ENCODE measurements at regions not wholly inside any gene's neighbourhood (a gene's known extent, or its start where the extent isn't known, plus 50 kb on each side); places are given as distances from the start of the nearest gene placed in this dataset.
"Not testable (repeated sequence)": the region's sequence is repeated elsewhere in the genome, so short reads cannot be mapped to it uniquely, and the experiment has no call there.

DNA sequence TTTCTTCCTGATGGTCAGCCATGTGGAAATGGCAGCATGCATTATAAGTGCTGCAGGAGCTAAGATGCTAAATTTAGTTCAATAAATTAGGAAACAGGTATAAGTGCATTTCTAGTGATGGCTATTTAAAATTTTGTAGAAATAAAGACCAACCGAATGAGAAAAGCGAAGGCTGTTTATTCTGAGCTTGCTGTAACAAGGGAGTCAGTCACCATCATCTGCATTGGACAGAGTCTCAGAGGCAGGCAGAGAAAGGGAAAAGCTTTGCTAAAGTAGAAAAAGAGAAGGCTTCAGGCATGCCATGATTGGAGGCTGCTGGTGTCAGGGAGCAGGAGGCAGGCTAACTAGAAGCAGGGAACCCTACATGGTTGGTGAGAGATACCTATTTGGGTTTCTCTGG lies 451.0 kb downstream of the EDEM1 start:
- no peak for DNase-seq

- DNase-seq: no peak
Observed at GRCh38 chr3:5644773-5645670, 457.5 kb downstream of the EDEM1 start.

DNA sequence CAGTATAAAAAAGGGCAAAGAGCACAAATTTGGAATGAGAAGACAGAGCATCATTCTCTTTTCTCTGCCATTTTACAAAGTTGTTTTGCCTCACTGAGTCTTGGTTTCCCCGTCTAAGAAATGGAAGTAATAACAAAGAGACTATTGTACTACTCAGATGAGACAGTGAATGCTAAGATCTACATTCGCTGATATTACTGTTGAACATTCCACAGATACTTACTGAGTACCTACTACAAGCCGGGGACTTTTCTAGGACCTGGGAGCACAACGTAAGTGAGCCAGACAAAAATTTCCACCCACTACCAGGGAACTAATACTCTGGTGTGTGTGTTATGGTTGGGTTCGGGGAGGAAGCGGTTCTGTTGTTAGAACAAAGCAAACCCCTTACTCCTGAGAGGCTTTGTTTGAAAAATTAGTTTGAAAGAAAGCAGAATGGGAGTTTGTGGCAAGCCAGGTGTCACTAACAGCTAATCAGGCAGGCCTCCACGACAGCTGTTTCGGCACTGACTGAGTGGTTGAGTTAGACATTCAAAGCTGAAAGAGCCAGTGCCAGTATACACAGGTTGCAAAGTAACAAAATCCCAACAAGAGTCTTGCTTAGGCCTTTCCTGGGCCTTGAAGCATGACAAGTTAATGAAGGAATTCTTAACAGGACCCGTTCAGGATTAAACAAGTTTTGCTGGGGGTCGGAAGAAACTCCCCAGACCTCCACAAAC lies 458.3 kb downstream of the EDEM1 start:
- no peak for DNase-seq

DNA sequence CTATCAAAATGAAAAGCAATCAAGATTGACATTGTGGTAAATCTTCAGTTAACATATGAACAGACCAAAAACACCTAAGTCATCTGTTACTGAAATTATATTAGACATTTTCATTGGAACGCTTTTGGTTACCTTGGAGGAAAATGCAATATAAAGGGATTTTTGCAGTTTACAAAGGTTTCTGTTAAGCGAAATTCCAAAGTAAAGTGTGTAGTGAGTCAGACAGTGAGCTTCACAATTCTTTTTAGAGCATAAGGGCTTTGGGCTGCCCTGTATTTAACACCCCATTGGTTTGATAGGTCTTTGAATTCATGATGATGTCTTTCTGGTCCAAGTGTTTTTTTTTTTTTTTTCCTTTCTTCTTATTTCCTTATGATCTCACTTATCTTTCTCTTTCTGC lies 462.8 kb downstream of the EDEM1 start:
- DNase-seq: no peak

DNA sequence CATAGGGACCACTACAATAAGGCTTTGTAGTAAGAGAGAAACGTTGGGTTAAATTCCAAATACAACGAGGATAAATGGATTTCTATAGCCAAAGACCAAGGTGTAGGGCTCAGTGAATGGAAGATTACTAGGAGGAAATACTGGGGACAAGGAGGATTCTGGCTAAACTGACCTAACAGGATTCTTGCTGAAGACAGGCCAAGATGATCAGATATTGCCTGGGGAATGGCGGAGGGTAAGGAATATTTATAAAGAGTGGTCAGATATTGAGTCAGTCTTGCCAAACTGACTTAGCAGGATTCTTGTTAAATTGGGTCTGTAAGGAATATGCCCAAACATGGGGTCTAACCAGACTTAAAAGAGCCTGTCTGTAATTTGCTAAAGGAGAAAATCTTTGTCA lies 463.8 kb downstream of the EDEM1 start:
- no peak for DNase-seq

DNA sequence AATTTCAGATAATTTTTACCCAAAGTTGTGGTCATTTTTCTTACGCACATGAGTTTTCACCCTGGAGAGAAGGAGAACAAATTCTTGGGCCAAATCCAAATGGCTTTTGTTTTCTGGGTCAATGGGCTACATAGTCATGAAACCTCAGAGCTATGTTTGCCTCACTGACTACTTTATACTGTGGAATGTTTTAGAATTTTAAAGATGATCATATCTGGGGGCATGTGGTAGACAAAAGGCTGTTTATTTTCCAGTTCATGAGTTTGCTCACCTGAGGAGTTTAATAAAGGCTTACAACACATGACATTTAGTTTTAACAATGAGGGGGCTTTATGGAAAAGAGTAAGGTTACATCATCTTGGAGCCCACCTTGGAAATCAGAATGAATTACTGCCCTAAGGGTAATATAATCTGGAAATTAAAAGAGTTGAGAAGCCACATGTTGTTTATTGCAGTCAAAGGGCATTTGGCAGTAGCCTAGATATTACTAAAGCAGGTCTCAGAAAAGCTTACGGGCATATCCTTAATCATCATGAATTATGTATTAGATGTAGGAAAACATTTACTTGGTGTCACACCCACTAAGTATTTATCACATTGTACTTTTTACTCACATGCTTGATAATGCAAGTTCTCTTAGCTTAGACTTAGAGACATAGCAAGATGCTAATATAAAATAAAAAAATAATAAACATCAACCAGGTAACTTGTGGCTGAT lies 466.1 kb downstream of the EDEM1 start:
- no peak for DNase-seq

DNA sequence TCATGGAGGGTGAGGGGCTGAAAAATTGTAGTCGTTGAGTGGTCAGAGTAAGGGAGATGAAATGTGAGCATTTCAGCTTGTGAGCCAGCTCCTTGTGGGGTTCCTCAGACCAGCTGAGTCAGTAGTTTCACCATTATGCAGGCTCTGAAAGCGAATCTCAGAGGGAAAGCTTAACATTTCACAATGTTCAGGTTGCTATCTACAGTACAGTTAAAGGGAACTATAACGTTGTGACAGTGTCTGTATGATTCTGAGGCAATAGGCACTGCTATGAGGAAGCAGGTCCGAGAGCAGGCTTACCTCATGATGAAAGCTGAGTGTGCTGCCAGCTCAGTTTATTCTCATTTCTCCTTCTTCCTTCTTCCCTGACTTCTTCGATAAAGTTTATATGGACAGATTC lies 469.6 kb downstream of the EDEM1 start:
- DNase-seq: no peak

DNA sequence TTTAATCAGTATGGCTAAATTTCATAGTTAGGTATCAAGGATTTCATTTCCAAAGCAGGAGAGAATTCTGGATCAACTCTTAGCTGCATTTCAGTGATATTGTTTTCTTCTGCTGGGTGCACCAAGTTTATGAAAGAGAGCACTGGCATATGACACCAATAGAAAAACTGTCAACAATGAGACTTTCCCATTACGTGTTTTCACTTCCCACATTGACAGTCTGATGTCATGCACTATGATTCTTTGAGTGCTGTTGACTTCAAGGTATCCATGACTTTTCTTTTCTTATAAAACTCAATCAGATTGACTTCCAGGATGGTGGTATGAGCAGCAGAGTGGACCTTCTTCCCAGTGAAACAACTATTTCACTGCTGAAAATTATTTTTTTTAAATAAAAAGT lies 476.1 kb downstream of the EDEM1 start:
- no peak for DNase-seq

DNA sequence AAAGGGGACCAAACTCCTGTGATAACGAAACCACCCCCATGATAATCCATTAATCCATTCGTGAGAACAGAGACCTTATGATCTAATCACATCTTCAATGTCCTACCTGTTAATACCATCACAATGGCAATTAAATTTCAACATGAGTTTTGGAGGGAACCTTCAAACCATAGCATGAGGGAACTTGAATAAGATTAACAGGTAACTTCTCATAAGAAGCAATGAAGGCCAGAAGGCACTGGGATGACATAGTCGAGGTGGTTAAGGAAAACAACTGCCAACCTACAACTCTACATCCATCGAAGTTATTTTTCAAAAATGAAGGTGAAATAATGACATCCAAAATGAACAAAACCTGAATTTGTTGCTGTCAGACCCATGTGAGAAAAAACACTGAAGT lies 478.9 kb downstream of the EDEM1 start:
- DNase-seq: no peak

DNA sequence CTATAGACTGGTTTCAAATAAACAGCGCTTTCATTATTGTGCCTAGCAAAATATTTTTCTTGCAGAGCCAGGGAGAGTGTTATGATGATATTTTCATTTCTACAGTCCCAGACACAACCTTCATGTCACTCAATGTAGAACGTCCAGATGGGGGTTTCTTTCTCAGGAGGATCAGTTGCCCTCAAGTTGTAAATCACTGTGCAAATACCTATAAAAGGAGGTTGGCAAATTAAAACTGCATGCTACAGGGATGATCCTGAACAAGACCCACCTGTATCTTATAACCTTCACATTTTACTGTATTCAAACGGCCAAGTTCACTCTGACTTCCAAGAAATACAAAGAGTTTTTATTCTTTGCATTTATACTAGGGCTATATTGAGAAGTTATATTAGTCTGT lies 486.0 kb downstream of the EDEM1 start:
- DNase-seq: no peak

GRCh38 chr3:5675319-5675718 lies 487.8 kb downstream of the EDEM1 start:
- no peak for DNase-seq

DNA sequence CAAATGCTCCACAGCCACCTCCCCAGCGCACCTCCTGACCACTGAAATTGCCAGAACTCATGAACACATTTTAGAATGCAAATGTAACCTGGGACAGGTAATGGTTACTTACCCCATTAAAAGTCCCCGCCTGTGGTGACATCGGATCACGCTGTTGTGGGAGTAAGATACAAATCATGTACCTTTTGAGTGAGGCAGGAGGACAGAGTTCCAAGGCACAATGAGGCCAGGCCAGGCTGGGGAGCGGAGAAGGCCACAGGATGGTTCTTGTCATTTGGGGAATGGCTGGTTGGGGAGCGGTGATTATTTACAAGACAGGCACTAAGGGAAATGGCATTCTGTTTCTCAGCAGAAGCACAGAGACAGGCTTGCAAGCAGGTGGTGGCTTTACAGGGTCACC lies 490.0 kb downstream of the EDEM1 start:
- no peak for DNase-seq

DNA sequence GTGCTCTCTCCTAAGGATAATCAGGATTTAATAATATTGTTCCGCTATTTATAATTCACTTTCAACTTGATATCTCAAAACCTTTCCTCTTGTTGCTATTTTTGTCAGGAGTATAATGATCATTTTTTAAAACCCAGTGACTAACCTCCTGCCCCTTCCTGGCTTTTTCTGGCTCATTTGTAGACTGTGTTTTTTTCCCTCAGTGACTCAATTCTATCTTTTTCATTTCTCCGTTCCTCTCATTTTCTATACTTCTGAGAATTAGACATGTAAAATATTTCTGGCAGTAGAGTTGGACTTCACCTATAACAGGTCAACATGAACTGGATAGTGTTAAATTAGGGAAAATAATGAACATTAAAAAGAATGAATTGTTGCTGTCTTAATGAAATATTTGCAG lies 490.7 kb downstream of the EDEM1 start:
- DNase-seq: no peak

- no peak for DNase-seq
Observed at GRCh38 chr3:5678844-5679243, 491.3 kb downstream of the EDEM1 start.

DNA sequence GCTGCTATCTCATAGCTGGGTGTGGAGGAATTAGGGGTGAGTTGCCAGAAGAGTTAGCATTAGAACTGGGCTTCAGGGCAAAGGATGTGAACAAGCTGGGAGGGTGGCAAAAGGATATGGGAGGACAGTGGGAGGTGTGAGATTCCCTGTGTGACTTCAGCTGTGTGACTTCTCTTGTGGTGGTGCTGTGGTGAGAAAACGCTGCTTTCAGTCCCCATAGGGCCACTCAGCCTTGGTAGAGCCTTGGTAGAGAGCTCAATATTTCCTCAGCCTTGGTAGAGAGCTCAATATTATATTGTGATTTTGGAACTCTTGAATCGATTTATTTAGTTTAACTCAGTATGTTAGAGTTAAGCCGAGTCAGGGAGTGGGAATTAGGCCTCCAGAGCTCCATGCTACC lies 499.7 kb downstream of the EDEM1 start:
- DNase-seq: no peak

- no peak for DNase-seq
Observed at GRCh38 chr3:5690490-5690889, 503.0 kb downstream of the EDEM1 start.

DNA sequence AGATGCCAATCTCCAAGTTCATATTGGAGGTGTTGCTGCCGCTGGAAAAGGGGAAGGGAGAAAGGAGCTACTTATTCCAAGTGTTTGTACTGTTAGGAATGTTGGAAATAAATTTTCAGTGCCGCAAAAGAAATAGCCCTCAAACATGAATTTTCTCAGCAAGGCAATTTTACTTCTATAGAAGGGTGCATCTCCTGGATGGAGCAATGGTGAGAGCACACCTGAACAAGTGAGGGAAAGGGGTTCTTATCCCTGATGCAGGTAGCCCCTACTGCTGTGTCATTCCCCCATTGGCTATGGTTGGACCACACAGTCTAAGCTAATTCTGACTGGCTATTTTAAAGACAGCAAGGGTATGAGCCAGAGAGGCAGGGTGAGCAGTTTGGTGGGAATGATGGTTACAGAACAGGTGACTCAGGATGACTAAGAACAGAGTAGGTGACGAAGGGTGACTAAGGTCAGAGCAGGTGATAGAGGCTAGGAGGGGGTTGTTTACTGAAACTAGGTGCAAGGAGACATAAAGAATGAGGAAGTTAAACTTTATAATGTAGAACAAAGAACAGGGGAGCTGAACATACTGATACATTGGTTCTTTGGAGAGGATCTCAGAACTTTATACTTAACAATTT lies 503.5 kb downstream of the EDEM1 start:
- no peak for DNase-seq

- DNase-seq: no peak
Observed at GRCh38 chr3:5692446-5692845, 504.9 kb downstream of the EDEM1 start.

DNA sequence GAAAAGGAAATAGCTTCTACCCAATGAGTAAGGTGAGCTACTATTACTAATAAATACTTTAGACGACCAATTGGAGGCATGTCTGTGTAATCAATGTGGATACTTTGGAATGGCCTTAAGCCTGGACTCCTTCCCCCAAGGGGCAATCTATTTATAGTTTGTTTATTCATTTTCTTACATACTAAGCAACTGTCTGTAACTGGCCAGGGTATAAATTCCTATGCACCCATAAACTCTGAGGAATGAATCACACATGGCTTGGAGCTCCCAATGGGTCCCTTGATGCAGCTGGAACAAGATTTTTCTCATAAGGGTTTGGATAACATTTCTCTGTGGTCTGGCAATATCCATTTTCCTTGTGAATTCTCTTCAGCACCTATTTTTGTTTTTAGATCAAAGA lies 506.8 kb downstream of the EDEM1 start:
- no peak for DNase-seq

GRCh38 chr3:5698851-5699250 lies 511.3 kb downstream of the EDEM1 start:
- DNase-seq: no peak

GRCh38 chr3:5699313-5699712 lies 511.8 kb downstream of the EDEM1 start:
- DNase-seq: no peak

- DNase-seq: no peak
Observed at GRCh38 chr3:5699811-5700210, 512.3 kb downstream of the EDEM1 start.

GRCh38 chr3:5701005-5701404 lies 513.5 kb downstream of the EDEM1 start:
- DNase-seq: not testable (repeated sequence)
